ENCODE measurements at regions not wholly inside any gene's neighbourhood (a gene's known extent, or its start where the extent isn't known, plus 50 kb on each side); places are given as distances from the start of the nearest gene placed in this dataset.

DNA sequence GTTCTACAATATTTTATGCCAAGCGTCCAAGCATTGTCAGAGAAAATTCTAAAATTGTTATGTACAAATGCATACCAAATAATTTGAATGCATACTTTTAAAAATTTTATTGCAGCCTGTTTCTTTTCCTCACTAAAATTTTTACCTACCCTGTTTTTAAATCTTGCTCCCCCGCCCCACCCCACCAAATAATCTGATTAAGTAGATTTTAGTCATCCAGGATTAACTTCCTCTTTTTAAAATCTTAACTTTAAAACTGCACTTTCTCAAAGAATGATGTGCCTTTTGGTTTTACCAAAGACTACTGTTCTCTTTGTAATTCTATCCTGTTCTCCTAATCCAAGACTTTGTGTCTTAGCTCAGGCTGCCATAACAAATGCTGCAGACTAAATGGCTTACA is 269.4 kb upstream of the FN1 start:
- TF ChIP-seq CTCF (conservative IDR thresholded peaks at IDR 0.05; ENCODE audit: low read depth, low read length) = no peak
- no peak for TF ChIP-seq EZH2phosphoT487 (IDR thresholded peaks at IDR 0.05; ENCODE audit: borderline replicate concordance, low read length)
- no peak for TF ChIP-seq EZH2 (IDR thresholded peaks at IDR 0.05; ENCODE audit: low read length, unreplicated experiment)
